ENCODE measurements at regions not wholly inside any gene's neighbourhood (a gene's known extent, or its start where the extent isn't known, plus 50 kb on each side); places are given as distances from the start of the nearest gene placed in this dataset.

- no peaks in the 10 kb centered on the region for H3K79me2 ChIP-seq (ENCODE audit: insufficient read depth, low read length)
- no peaks in the 10 kb centered on the region for H3K9me2 ChIP-seq (replicated peaks; ENCODE audit: low read depth, low read length)
- H3K4me2 ChIP-seq (ENCODE audit: low read depth, low read length, poor library complexity, severe bottlenecking): no peak overlapping the region
- no peaks in the 10 kb centered on the region for H4K20me1 ChIP-seq (ENCODE audit: insufficient read depth, low read length, poor library complexity, severe bottlenecking)
- H3F3A ChIP-seq (ENCODE audit: low read depth): no peaks in the 10 kb centered on the region
- no peak overlapping the region for H3K4me3 ChIP-seq (ENCODE audit: low read length, poor library complexity, severe bottlenecking)
- H2AFZ ChIP-seq (ENCODE audit: low read length): no peak overlapping the region
- H3K9ac ChIP-seq (ENCODE audit: low read depth, low read length, poor library complexity, severe bottlenecking): no peak overlapping the region
- no peaks in the 10 kb centered on the region for H3K4me1 ChIP-seq (ENCODE audit: insufficient read depth, low read length, poor library complexity, severe bottlenecking)
- no peaks in the 10 kb centered on the region for H3K36me3 ChIP-seq (ENCODE audit: insufficient read depth, low read length)
- H3K9me3 ChIP-seq (ENCODE audit: insufficient read depth, low read depth, low read length): no peaks in the 10 kb centered on the region
- no peaks in the 10 kb centered on the region for H3K27me3 ChIP-seq (ENCODE audit: insufficient read depth, low read length, poor library complexity, severe bottlenecking)
- TF ChIP-seq EZH2phosphoT487 (IDR thresholded peaks at IDR 0.05; ENCODE audit: borderline replicate concordance) (no peak), CTCF (conservative IDR thresholded peaks at IDR 0.05; ENCODE audit: low read length) (no peak)
These were observed 169.9 kb upstream of the HAND2 start for GRCh38 chr4:173699841-173700475.

GRCh38 chr4:173698557-173699262 is 168.7 kb upstream of the HAND2 start:
- Histone ChIP-seq H3K27me3 (ENCODE audit: insufficient read depth, low read length, poor library complexity, severe bottlenecking) (no peaks in the 10 kb centered on the region), H2AFZ (ENCODE audit: low read length) (no peak overlapping the region), H3K9ac (ENCODE audit: low read depth, low read length, poor library complexity, severe bottlenecking) (no peak overlapping the region), H3K9me2 (replicated peaks; ENCODE audit: low read depth, low read length) (no peaks in the 10 kb centered on the region), H4K20me1 (ENCODE audit: insufficient read depth, low read length, poor library complexity, severe bottlenecking) (no peaks in the 10 kb centered on the region), H3K36me3 (ENCODE audit: insufficient read depth, low read length) (no peaks in the 10 kb centered on the region), H3K9me3 (ENCODE audit: insufficient read depth, low read depth, low read length) (no peaks in the 10 kb centered on the region), H3K79me2 (ENCODE audit: insufficient read depth, low read length) (no peaks in the 10 kb centered on the region), H3F3A (ENCODE audit: low read depth) (no peaks in the 10 kb centered on the region), H3K4me1 (ENCODE audit: insufficient read depth, low read length, poor library complexity, severe bottlenecking) (no peaks in the 10 kb centered on the region), H3K4me3 (ENCODE audit: low read length, poor library complexity, severe bottlenecking) (no peak overlapping the region), H3K4me2 (ENCODE audit: low read depth, low read length, poor library complexity, severe bottlenecking) (no peak overlapping the region)
- TF ChIP-seq EZH2phosphoT487 (IDR thresholded peaks at IDR 0.05; ENCODE audit: borderline replicate concordance) (no peak), CTCF (conservative IDR thresholded peaks at IDR 0.05; ENCODE audit: low read length) (no peak)

GRCh38 chr4:173697840-173698239 is 167.8 kb upstream of the HAND2 start:
- Histone ChIP-seq H3K9me3 (ENCODE audit: insufficient read depth, low read depth, low read length) (no peaks in the 10 kb centered on the region), H4K20me1 (ENCODE audit: insufficient read depth, low read length, poor library complexity, severe bottlenecking) (no peaks in the 10 kb centered on the region), H2AFZ (ENCODE audit: low read length) (no peak overlapping the region), H3K4me1 (ENCODE audit: insufficient read depth, low read length, poor library complexity, severe bottlenecking) (no peaks in the 10 kb centered on the region), H3K4me3 (ENCODE audit: low read length, poor library complexity, severe bottlenecking) (no peak overlapping the region), H3K27me3 (ENCODE audit: insufficient read depth, low read length, poor library complexity, severe bottlenecking) (no peaks in the 10 kb centered on the region), H3K9ac (ENCODE audit: low read depth, low read length, poor library complexity, severe bottlenecking) (no peak overlapping the region), H3K9me2 (replicated peaks; ENCODE audit: low read depth, low read length) (no peaks in the 10 kb centered on the region), H3K36me3 (ENCODE audit: insufficient read depth, low read length) (no peaks in the 10 kb centered on the region), H3F3A (ENCODE audit: low read depth) (no peaks in the 10 kb centered on the region), H3K79me2 (ENCODE audit: insufficient read depth, low read length) (no peaks in the 10 kb centered on the region), H3K4me2 (ENCODE audit: low read depth, low read length, poor library complexity, severe bottlenecking) (no peak overlapping the region)
- TF ChIP-seq EZH2phosphoT487 (IDR thresholded peaks at IDR 0.05; ENCODE audit: borderline replicate concordance) (no peak), CTCF (conservative IDR thresholded peaks at IDR 0.05; ENCODE audit: low read length) (no peak)

All from Loucy (cell line).